ENCODE measurements at regions not wholly inside any gene's neighbourhood (a gene's known extent, or its start where the extent isn't known, plus 50 kb on each side); places are given as distances from the start of the nearest gene placed in this dataset.

DNA sequence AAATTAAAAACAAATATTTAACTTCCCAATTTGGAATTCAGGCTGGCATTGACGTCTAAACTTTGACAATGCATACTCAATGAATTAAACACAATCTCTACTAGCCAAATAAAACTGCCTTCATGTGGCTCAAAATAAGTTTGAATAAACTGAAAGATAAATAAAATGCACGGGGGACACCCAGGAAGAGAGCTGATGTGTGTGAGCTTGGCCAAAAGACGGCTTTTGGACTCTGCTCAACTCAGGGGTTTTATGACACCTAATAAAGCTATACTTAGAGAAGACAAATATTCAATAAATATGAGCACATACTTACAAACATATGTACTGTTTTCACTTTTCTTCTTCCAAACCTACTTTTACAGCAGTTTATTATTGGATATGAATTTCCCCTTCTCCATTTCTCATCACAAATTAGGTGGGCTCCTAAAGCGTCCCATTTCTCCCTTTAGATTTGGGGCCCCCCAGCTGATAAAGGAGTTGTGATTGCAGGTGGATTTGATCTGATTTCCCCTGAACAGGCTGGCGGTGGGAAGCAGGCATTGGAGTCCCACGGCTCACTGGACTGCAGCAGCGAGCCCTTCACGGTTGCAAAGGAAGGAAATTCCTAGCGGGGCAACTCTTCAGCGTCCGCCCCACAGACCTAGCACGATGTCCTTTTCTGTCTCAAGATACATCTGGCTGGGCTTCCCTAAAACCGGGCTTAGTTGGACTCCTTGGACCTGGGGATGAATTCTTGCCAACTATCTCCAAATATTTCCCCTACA, 79.6 kb downstream of the INSIG1 start:
- TF ChIP-seq, protein P1, sequence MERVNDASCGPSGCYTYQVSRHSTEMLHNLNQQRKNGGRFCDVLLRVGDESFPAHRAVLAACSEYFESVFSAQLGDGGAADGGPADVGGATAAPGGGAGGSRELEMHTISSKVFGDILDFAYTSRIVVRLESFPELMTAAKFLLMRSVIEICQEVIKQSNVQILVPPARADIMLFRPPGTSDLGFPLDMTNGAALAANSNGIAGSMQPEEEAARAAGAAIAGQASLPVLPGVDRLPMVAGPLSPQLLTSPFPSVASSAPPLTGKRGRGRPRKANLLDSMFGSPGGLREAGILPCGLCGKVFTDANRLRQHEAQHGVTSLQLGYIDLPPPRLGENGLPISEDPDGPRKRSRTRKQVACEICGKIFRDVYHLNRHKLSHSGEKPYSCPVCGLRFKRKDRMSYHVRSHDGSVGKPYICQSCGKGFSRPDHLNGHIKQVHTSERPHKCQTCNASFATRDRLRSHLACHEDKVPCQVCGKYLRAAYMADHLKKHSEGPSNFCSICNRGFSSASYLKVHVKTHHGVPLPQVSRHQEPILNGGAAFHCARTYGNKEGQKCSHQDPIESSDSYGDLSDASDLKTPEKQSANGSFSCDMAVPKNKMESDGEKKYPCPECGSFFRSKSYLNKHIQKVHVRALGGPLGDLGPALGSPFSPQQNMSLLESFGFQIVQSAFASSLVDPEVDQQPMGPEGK (CRISPR knock-in tag; IDR thresholded peaks at IDR 0.05; ENCODE audit: borderline replicate concordance): no peak
- TF ChIP-seq ZFP3 (CRISPR knock-in tag; IDR thresholded peaks at IDR 0.05) (no peak), ESRRG (CRISPR knock-in tag; IDR thresholded peaks at IDR 0.05) (no peak), BACH2 (CRISPR knock-in tag; IDR thresholded peaks at IDR 0.05; ENCODE audit: borderline replicate concordance) (no peak), OSR1 (CRISPR knock-in tag; IDR thresholded peaks at IDR 0.05) (no peak), PPARA (CRISPR knock-in tag; IDR thresholded peaks at IDR 0.05; ENCODE audit: borderline replicate concordance) (no peak)
